Kidney capillary endothelial cell (primary cell): ENCODE measurements at regions not wholly inside any gene's neighbourhood (a gene's known extent, or its start where the extent isn't known, plus 50 kb on each side); places are given as distances from the start of the nearest gene placed in this dataset.
"Not testable (repeated sequence)": the region's sequence is repeated elsewhere in the genome, so short reads cannot be mapped to it uniquely, and the experiment has no call there.

Source experiments
- DNase-seq: peaks from one replicate; pipeline ENCODE4 v3.0.0-alpha.2; 2018; ENCODE audit warnings: low spot score

- DNase-seq: no peak
Measured at GRCh38 chr5:28403846-28404245, 1365.5 kb upstream of the CDH9 start.

GRCh38 chr5:28402590-28403301, 1364.4 kb upstream of the CDH9 start:
- no peak for DNase-seq

GRCh38 chr5:28400076-28400475, 1361.7 kb upstream of the CDH9 start:
- DNase-seq: no peak

DNA sequence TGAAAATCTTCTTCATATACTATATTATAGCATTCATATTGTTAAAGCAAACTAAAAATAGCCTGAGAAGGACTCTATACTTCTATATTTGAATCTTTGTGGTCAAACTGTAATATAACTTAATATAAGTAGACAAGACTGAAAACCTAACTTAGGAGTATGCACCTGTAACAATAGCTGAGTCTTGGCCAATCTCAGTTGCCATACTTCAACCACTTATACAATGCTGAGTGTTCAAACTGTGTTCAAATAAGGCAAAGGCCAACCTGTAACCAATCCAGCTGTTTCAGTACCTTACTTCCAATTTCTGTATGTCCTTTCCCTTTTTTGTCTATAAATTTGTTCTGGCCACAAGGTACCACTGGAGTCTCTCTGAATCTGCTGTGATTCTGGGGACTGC, 1360.8 kb upstream of the CDH9 start:
- DNase-seq: no peak

DNA sequence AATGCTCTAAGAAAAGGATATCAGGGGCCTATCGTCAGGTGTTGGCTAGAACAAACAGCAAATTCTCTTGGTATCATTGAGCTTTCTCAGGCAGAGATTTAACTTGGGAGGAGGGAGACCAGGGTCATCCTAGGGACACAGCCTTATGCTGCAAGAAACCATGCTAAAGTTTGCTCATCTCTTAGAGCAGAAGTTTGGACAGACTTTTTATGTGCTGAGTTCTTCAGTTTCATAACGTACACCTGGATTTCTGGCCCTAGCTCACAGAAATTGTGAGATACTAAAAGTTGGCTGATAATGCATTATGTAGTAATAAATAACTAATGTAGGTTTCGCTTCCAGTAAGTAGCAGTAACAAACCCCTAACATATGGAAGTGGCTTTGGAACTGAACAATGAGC, 1359.8 kb upstream of the CDH9 start:
- no peak for DNase-seq

- DNase-seq: no peak
Measured at GRCh38 chr5:28397502-28397941, 1359.1 kb upstream of the CDH9 start.

DNA sequence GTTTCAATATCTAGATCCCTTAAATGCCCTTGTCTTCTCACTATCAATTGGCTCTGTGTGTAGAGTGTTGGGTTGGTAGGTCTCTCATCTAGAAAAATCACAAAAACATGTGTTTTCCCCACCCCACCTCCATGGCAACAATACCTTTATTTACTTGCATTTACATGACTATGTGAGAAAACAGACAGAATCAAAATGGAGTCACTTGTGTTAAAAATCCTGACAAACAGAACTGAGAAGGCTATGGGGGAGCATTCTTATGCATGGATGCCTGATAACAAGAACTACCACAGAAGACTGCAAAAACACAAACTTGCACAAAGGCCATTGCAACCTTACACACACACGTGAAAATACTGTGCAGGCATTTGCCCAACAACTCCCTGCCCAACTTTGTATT, 1352.9 kb upstream of the CDH9 start:
- DNase-seq: no peak

- DNase-seq: no peak
Measured at GRCh38 chr5:28390341-28390740, 1352.0 kb upstream of the CDH9 start.

GRCh38 chr5:28389727-28390126, 1351.3 kb upstream of the CDH9 start:
- DNase-seq: not testable (repeated sequence)

- DNase-seq: no peak
Measured at GRCh38 chr5:28388428-28388827, 1350.0 kb upstream of the CDH9 start.

DNA sequence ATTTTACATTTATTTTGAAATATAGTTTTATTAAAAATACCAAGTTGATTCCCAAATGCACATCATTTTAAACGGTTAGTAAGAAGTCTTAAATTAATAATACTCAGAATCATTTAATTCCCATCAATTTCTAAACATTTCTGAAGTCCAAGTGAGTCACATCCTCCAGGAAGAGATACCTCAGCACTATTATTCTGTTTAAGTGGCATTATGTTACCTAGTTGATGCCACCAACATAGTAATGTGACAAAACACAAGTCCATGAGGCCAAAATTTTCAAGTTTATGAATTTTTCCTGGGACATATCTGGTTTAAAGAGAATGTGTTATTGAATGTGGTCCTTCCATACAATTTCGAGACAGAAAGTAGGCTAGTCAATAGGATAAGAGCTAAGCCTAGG, 1348.3 kb upstream of the CDH9 start:
- no peak for DNase-seq

- no peak for DNase-seq
Measured at GRCh38 chr5:28380167-28380566, 1341.8 kb upstream of the CDH9 start.

DNA sequence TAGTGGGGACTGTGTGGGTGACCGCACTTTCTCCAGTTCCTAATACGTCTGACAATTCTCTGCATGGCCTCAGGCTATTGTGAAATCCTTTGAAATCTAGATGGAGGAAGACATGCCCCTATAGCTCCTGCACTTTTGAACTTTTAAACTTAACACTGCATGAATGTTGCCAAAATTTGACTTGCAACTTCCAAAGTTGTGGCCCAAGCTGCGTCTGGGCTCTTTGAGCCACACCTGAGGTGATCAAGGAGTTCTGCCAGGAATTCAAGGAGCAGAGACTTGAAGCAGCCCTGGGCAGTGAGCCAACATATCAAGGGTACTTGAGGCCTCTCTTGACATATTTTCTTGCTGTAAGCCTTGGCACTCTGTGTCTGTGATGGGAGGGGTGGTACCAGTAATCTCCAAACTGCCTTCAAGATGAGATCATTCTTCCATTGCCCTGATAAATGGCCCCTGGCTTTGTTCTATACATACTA, 1336.1 kb upstream of the CDH9 start:
- no peak for DNase-seq

DNA sequence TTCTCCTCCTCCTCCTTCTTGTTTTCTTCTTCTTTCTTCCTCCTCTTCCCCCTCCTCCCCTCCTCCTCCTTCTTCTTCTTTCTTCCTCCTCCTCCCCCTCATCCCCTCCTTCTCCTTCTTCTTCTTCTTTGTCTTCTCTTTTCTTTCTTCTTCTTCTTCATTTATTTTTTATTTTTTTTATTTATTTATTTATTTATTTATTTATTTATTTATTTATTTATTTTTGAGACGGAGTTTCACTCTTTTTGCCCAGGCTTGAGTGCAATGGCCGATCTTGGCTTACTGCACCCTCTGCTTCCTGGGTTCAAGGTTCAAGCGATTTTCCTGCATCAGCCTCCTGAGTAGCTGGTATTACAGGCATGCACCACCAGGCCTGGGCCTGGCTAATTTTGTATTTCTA, 1332.5 kb upstream of the CDH9 start:
- no peak for DNase-seq

DNA sequence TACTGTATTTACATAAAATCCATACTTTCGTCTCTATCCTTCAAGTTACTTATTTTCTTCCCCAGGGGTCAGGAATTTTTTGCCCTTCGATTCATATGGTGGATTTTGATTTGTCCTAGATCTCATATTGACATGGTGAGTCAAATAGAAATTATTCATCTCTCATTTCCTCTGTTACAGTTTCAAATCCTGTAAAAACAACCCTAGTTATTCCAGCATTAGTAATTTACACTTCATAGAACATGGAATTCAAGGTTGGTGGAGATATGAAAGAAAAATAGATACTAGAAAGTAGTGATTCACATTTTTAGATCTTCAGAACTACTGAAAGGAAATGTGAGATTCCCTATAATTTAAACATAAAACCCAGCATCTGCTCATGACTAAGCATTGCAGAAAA, 1331.0 kb upstream of the CDH9 start:
- DNase-seq: no peak

- no peak for DNase-seq
Measured at GRCh38 chr5:28355831-28356230, 1317.4 kb upstream of the CDH9 start.

GRCh38 chr5:28346696-28347095, 1308.3 kb upstream of the CDH9 start:
- DNase-seq: no peak

DNA sequence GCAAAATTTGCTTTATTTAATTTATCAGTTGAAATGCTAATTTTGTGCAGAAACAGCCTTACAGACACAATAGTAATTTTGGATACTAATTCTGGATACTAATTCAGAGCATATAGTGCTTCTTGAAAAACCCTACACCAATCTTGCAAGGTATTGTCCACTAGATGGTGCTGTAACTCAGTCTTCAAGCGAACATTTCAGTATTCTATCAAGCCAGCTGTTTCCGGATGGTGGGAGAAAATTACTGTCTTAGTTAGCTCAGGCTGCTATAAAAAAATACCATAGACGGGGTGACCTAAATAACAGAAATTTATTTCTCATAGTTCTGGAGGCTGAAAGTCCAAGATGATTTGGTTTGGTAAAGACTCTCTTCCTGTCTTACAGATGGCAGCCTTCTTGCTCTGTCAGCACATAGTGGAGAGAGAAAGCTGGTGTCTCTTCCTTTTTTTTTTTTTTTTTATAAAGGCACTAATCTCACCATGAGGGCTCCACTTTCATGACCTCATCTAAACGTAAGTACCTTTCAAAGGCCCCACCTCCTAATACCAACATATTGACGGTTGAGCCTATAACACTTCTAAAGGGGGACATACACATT, 1306.5 kb upstream of the CDH9 start:
- no peak for DNase-seq

GRCh38 chr5:28329176-28329575, 1290.8 kb upstream of the CDH9 start:
- no peak for DNase-seq

GRCh38 chr5:28328681-28329080, 1290.3 kb upstream of the CDH9 start:
- DNase-seq: no peak

- DNase-seq: no peak
Measured at GRCh38 chr5:28324174-28324573, 1285.8 kb upstream of the CDH9 start.

GRCh38 chr5:28313953-28314352, 1275.6 kb upstream of the CDH9 start:
- DNase-seq: no peak

- no peak for DNase-seq
Measured at GRCh38 chr5:28313321-28313951, 1275.0 kb upstream of the CDH9 start.
